ENCODE measurements at regions not wholly inside any gene's neighbourhood (a gene's known extent, or its start where the extent isn't known, plus 50 kb on each side); places are given as distances from the start of the nearest gene placed in this dataset.
"Not testable (repeated sequence)": the region's sequence is repeated elsewhere in the genome, so short reads cannot be mapped to it uniquely, and the experiment has no call there.

GRCh38 chr18:67132919-67133318, 383.6 kb downstream of the DSEL start:
- intact Hi-C loops (cut with DNase I; ENCODE audit: low total_unique reads) = no loop called here
- no peak for TF ChIP-seq POLR2A (IDR thresholded peaks at IDR 0.05)
- no peak for TF ChIP-seq CTCF (IDR thresholded peaks at IDR 0.05)
- WGBS, 2 donors = 16 to 36% methylated on average over 2 of the region's 2 CpGs
- H3K4me3 ChIP-seq (ENCODE audit: low read depth, poor library complexity, severe bottlenecking) = no peak overlapping the region
- DNase-seq (ENCODE audit: low spot score in 2 of 2) = no peak

GRCh38 chr18:67131498-67131897, 385.0 kb downstream of the DSEL start:
- TF ChIP-seq CTCF (IDR thresholded peaks at IDR 0.05) = no peak
- TF ChIP-seq POLR2A (IDR thresholded peaks at IDR 0.05) = no peak
- DNase-seq (ENCODE audit: low spot score in 2 of 2) = no peak
- WGBS, 2 donors = 41 to 55% methylated on average over 1 of the region's 1 CpG
- no peak overlapping the region for H3K4me3 ChIP-seq (ENCODE audit: low read depth, poor library complexity, severe bottlenecking)
- intact Hi-C loops (cut with DNase I; ENCODE audit: low total_unique reads) = no loop called here

GRCh38 chr18:67126751-67127150, 389.8 kb downstream of the DSEL start:
- intact Hi-C loops (cut with DNase I; ENCODE audit: low total_unique reads); H3K4me3 ChIP-seq (ENCODE audit: low read depth, poor library complexity, severe bottlenecking); DNase-seq (ENCODE audit: low spot score in 2 of 2): not testable (repeated sequence)
- WGBS, 2 donors = 93 to 98% methylated on average over 15 to 18 of the region's 32 CpGs

- H3K4me3 ChIP-seq (ENCODE audit: low read depth, poor library complexity, severe bottlenecking) = no peak overlapping the region
- no peak for DNase-seq (ENCODE audit: low spot score in 2 of 2)
- whole genome bisulfite sequencing, 2 donors = 86 to 92% methylated on average over 1 of the region's 1 CpG
- TF ChIP-seq CTCF (IDR thresholded peaks at IDR 0.05) (no peak), POLR2A (IDR thresholded peaks at IDR 0.05) (no peak)
- intact Hi-C loops (cut with DNase I; ENCODE audit: low total_unique reads) = no loop called here
These were observed 392.6 kb downstream of the DSEL start for GRCh38 chr18:67123901-67124300.

GRCh38 chr18:67117804-67118203, 398.7 kb downstream of the DSEL start:
- intact Hi-C loops (cut with DNase I; ENCODE audit: low total_unique reads) = no loop called here
- no peak overlapping the region for H3K4me3 ChIP-seq (ENCODE audit: low read depth, poor library complexity, severe bottlenecking)
- no peak for TF ChIP-seq CTCF (IDR thresholded peaks at IDR 0.05)
- TF ChIP-seq POLR2A (IDR thresholded peaks at IDR 0.05) = no peak

GRCh38 chr18:67109535-67109934, 407.0 kb downstream of the DSEL start:
- TF ChIP-seq CTCF (IDR thresholded peaks at IDR 0.05) (no peak), POLR2A (IDR thresholded peaks at IDR 0.05) (no peak)
- WGBS, 2 donors = 71 to 74% methylated on average over 1 of the region's 1 CpG
- intact Hi-C loops (cut with DNase I; ENCODE audit: low total_unique reads) = no loop called here
- no peak for DNase-seq (ENCODE audit: low spot score in 2 of 2)
- H3K4me3 ChIP-seq (ENCODE audit: low read depth, poor library complexity, severe bottlenecking) = no peak overlapping the region

More at GRCh38 chr18:67117804-67118203, 398.7 kb downstream of the DSEL start:
- no peak for DNase-seq (ENCODE audit: low spot score in 2 of 2)

Measured in lower leg skin (tissue), 4 donors.